22Rv1 (cell line): ENCODE measurements at regions not wholly inside any gene's neighbourhood (a gene's known extent, or its start where the extent isn't known, plus 50 kb on each side); places are given as distances from the start of the nearest gene placed in this dataset.

ENCODE experiments used
- ZFX ChIP-seq: fragments of 450-650 bp; IDR thresholded peaks from 2 replicates; pipeline ENCODE4 v1.6.1; 2017; ENCODE audit warnings: antibody characterized with exemption, borderline replicate concordance
- TF ChIP-seq, protein P1 (sequence below): fragments of 450-650 bp; IDR thresholded peaks from 2 replicates; pipeline ENCODE4 v1.5.1; 2017; ENCODE audit warnings: mild to moderate bottlenecking

GRCh38 chr3:168645180-168645579 lies 549.5 kb upstream of the GOLIM4 start:
- TF ChIP-seq, protein P1, sequence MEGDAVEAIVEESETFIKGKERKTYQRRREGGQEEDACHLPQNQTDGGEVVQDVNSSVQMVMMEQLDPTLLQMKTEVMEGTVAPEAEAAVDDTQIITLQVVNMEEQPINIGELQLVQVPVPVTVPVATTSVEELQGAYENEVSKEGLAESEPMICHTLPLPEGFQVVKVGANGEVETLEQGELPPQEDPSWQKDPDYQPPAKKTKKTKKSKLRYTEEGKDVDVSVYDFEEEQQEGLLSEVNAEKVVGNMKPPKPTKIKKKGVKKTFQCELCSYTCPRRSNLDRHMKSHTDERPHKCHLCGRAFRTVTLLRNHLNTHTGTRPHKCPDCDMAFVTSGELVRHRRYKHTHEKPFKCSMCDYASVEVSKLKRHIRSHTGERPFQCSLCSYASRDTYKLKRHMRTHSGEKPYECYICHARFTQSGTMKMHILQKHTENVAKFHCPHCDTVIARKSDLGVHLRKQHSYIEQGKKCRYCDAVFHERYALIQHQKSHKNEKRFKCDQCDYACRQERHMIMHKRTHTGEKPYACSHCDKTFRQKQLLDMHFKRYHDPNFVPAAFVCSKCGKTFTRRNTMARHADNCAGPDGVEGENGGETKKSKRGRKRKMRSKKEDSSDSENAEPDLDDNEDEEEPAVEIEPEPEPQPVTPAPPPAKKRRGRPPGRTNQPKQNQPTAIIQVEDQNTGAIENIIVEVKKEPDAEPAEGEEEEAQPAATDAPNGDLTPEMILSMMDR: no peak
- TF ChIP-seq ZFX: no peak
